BE2C (cell line): ENCODE measurements at regions not wholly inside any gene's neighbourhood (a gene's known extent, or its start where the extent isn't known, plus 50 kb on each side); places are given as distances from the start of the nearest gene placed in this dataset.
A peak's percentile ranks its signal among the peaks of the same experiment; 100 is the strongest.

Source experiments
- DNase-seq: peaks from one replicate; pipeline ENCODE4 v3.0.0-alpha.2; 2020
- H3K27me3 ChIP-seq: fragments of 250-450 bp; sonication (Bioruptor Pico); 2 replicates; pipeline ENCODE4 v1.5.1; 2020; ENCODE audit warnings: mild to moderate bottlenecking
- H3K36me3 ChIP-seq: fragments of 250-450 bp; sonication (Bioruptor Pico); 2 replicates; pipeline ENCODE4 v1.5.1; 2020; ENCODE audit warnings: mild to moderate bottlenecking
- H3K4me1 ChIP-seq: fragments of 250-450 bp; sonication (Bioruptor Pico); 2 replicates; pipeline ENCODE4 v1.5.1; 2020
- H3K4me3 ChIP-seq: 2 replicates; pipeline ENCODE4 v1.5.1; 2011; ENCODE audit warnings: low read depth, low read length
- H3K9me3 ChIP-seq: fragments of 250-450 bp; sonication (Bioruptor Pico); 2 replicates; pipeline ENCODE4 v1.5.1; 2020
- TF ChIP-seq, protein P1 (sequence below): IDR thresholded peaks from 2 replicates; pipeline ENCODE4 v1.5.1; 2012; ENCODE audit warnings: mild to moderate bottlenecking, low read depth, low read length

DNA sequence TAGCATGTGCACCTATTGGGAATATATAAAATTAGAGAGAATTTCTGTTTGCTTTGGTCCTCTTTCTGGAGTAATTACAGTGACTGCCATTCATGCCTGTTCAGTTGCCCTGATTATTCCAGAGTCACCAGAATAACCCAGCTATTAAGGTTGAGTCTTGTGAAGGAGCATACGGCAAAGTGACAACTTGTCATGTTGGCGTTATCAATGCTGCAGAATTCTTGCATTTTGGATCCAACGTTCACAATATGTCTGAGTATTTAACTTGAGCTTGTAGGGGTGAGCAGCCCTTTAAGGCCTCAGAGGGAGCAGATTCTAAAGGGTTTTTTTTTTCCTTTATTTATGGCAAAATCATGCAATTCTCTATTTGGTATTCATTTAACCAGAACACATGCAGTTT, 419.4 kb upstream of the MGMT start:
- Histone ChIP-seq H3K4me1 (peaks cover 12% of the 10 kb centered on the region; the same call in 1 of the 2 replicates), H3K4me3 (no peak overlapping the region), H3K36me3 (no peaks in the 10 kb centered on the region), H3K27me3 (no peaks in the 10 kb centered on the region), H3K9me3 (no peaks in the 10 kb centered on the region)
- TF ChIP-seq, protein P1, sequence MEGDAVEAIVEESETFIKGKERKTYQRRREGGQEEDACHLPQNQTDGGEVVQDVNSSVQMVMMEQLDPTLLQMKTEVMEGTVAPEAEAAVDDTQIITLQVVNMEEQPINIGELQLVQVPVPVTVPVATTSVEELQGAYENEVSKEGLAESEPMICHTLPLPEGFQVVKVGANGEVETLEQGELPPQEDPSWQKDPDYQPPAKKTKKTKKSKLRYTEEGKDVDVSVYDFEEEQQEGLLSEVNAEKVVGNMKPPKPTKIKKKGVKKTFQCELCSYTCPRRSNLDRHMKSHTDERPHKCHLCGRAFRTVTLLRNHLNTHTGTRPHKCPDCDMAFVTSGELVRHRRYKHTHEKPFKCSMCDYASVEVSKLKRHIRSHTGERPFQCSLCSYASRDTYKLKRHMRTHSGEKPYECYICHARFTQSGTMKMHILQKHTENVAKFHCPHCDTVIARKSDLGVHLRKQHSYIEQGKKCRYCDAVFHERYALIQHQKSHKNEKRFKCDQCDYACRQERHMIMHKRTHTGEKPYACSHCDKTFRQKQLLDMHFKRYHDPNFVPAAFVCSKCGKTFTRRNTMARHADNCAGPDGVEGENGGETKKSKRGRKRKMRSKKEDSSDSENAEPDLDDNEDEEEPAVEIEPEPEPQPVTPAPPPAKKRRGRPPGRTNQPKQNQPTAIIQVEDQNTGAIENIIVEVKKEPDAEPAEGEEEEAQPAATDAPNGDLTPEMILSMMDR = no peak
- no peak for DNase-seq

DNA sequence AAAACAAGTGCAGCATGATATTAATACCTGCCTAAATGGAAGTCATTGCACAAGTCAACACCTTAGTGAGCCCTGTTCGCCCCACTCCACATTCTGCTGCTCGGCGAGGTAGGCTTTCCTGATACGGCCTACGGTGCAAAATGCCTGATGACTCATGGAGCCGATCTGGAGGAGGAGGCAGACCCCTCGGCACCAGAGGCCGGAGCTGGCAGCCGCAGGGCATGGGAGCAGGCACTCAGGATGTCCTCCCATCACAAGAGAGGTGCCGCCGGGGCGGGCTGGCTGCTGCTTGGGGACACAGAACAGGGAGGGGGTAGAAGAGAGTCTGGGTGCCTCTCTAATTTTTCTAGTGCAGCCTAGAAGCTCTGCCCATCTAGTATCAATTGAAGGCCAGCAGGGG, 418.5 kb upstream of the MGMT start:
- H3K36me3 ChIP-seq = no peaks in the 10 kb centered on the region
- peaks cover 12% of the 10 kb centered on the region; the same call in 1 of the 2 replicates for H3K4me1 ChIP-seq
- peak; percentile 91 for DNase-seq
- TF ChIP-seq, protein P1 = peak; percentile 7; the same call in 1 of the 2 replicates
- H3K27me3 ChIP-seq = no peaks in the 10 kb centered on the region
- no peak overlapping the region for H3K4me3 ChIP-seq
- no peaks in the 10 kb centered on the region for H3K9me3 ChIP-seq

DNA sequence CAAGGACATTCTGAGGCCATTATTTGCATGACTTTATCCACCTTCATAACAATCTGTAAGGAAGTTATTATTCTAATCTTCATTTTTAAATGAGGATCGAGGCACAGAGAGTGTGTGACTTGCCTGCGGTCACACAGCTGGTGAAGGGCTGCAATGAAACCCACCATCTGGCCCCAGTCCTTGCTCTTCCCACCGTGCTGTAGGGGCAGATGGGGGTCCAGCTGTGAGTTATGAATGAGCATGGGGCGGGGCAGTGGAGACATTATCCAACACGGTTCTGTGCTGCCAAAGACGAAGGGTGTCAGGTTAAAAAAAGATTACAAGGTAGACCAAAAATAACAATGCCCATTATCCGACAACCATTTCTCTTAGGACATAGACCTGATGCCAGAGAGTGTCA, 417.5 kb upstream of the MGMT start:
- no peak for DNase-seq
- TF ChIP-seq, protein P1 = no peak
- Histone ChIP-seq H3K27me3 (no peaks in the 10 kb centered on the region), H3K4me3 (no peak overlapping the region), H3K36me3 (no peaks in the 10 kb centered on the region), H3K4me1 (peaks cover 12% of the 10 kb centered on the region; the same call in 1 of the 2 replicates), H3K9me3 (no peaks in the 10 kb centered on the region)

DNA sequence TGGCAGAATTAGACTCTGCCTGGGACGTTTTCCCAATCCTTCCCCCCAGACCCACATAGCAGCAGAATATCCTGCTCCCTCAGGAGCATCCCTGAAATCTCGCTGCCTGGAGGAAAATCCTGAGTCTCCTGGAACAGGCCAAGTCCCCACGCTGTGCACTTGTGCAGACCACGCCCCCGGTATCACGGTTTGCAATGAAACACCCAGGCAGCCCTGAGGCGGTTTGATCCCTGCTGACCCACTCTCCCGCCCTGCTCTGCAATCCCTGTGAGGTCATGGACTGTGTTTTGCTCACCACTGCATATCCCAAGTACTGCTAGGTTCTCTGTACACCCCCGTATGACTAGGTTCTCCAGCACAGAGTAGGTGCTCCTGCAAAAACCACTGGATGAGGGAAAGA, 411.8 kb upstream of the MGMT start:
- TF ChIP-seq, protein P1 = no peak
- Histone ChIP-seq H3K4me3 (no peak overlapping the region), H3K27me3 (no peaks in the 10 kb centered on the region), H3K9me3 (no peaks in the 10 kb centered on the region), H3K36me3 (no peaks in the 10 kb centered on the region), H3K4me1 (peaks cover 14% of the 10 kb centered on the region)
- peak; percentile 51 for DNase-seq

DNA sequence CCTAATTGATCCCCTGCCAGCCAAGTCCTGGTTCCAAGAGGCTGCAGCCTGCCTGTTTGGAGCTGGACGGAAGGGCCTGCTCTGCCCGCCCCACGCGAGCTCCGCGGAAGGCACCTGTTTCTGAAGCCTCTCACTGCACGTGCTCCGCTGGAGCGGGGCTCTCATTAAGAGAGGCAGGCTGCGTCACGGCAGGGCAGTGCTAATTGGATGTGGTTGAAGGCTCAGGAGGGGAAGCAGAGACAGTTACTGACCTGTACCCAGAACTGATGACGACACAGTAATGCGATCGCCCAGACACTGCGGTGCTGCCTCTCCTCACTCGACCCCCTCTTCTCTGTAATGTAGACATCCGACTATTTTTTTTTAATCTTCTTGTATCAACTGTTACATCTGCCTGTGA, 411.1 kb upstream of the MGMT start:
- Histone ChIP-seq H3K36me3 (no peaks in the 10 kb centered on the region), H3K27me3 (no peaks in the 10 kb centered on the region), H3K4me1 (peaks cover 14% of the 10 kb centered on the region), H3K4me3 (no peak overlapping the region), H3K9me3 (no peaks in the 10 kb centered on the region)
- TF ChIP-seq, protein P1 = no peak
- DNase-seq = peak; percentile 48

DNA sequence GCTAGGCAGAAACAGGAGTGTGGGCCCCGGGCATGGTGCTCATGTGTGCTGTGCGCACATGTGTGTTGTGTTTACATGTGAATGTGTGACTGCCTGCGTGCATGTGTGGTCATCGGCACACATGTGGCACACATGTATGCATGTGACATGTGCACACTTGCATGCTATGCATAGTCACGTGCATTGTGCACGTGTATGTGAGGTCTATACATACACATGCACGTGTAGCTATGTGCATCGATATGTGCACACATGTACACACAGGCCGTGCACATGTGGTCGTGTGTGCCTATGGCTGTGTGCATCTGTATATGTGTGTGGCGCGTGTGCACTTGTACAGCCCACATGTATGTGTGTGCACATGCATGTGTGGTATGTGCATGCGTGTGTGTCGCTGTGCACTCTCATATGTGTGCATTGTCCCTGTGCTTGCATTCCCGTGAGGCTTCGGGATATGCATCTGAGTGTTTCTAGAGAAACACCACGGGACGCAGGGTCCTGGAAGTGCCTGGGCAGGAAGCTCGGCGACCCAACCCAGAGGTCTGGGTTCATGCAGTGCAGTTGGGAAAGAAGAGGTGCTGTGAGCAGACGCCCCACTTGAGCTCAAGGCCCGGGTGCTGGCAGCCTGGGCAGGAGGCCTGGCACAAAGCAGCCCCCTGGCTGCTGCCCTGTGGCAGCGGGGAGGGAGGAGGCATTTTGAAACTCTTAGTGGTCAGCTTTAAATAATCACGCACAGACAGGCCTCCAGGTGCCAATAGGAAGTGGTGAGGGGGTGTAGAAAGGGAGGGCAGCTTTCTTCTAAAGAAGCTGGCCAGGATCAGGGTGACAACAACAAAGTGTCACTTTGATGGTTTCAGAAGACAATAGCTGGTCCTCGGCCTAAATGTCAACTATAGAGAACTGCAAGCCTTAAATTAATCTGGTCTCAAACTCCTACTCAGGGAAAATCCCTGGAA, 410.0 kb upstream of the MGMT start:
- Histone ChIP-seq H3K9me3 (no peaks in the 10 kb centered on the region), H3K27me3 (no peaks in the 10 kb centered on the region), H3K36me3 (no peaks in the 10 kb centered on the region), H3K4me3 (no peak overlapping the region), H3K4me1 (peaks cover 14% of the 10 kb centered on the region)
- TF ChIP-seq, protein P1 = no peak
- no peak for DNase-seq
